ENCODE measurements at regions not wholly inside any gene's neighbourhood (a gene's known extent, or its start where the extent isn't known, plus 50 kb on each side); places are given as distances from the start of the nearest gene placed in this dataset.

DNA sequence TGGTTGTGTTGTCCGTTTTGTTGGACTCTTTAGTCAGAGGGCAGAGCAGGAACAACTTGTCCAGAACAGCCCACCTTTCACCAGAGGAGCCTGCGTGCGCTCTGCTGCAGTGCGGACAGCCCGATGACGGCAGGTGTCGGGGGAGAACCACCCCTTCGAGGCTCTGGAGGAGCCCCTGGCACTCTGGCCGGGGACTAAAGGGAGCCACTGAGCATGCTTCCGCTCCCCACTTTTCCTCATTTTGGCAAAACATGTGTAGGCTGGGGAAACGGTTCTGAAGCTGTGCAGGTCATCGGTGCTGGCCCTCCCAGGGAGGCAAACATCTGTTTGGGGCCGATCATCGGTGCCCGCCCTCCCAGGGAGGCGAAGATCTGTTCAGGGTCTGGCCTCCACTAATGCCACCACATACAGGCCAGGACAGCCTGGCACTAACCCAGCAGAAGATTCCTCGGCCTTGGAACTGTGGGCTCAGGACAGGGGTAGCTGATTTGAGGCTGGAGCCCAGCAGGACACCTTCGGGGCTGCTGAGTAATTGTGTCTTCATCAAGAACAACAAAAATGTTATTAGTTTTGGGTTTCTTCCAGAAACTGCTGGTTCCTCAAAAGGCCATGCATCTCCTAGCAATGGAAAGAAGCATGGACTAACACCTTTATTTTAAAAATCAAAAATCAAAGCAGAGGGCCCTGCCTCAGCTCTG is 124.4 kb upstream of the TCERG1L start:
- Histone ChIP-seq H3K4me1 (no peaks in the 10 kb centered on the region), H3K4me3 (no peak overlapping the region), H3K27ac (no peak overlapping the region), H3K36me3 (no peaks in the 10 kb centered on the region), H3K9me3 (no peaks in the 10 kb centered on the region), H3K27me3 (no peaks in the 10 kb centered on the region)
- TF ChIP-seq POLR2A (IDR thresholded peaks at IDR 0.05), result no peak
- TF ChIP-seq, protein P1, sequence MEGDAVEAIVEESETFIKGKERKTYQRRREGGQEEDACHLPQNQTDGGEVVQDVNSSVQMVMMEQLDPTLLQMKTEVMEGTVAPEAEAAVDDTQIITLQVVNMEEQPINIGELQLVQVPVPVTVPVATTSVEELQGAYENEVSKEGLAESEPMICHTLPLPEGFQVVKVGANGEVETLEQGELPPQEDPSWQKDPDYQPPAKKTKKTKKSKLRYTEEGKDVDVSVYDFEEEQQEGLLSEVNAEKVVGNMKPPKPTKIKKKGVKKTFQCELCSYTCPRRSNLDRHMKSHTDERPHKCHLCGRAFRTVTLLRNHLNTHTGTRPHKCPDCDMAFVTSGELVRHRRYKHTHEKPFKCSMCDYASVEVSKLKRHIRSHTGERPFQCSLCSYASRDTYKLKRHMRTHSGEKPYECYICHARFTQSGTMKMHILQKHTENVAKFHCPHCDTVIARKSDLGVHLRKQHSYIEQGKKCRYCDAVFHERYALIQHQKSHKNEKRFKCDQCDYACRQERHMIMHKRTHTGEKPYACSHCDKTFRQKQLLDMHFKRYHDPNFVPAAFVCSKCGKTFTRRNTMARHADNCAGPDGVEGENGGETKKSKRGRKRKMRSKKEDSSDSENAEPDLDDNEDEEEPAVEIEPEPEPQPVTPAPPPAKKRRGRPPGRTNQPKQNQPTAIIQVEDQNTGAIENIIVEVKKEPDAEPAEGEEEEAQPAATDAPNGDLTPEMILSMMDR (IDR thresholded peaks at IDR 0.05), result no peak
- no peak for DNase-seq

- Histone ChIP-seq H3K4me1 (no peaks in the 10 kb centered on the region), H3K4me3 (no peak overlapping the region), H3K27ac (no peak overlapping the region), H3K36me3 (no peaks in the 10 kb centered on the region), H3K9me3 (no peaks in the 10 kb centered on the region), H3K27me3 (no peaks in the 10 kb centered on the region)
- DNase-seq, result no peak
- TF ChIP-seq, protein P1 (IDR thresholded peaks at IDR 0.05), result no peak
- TF ChIP-seq POLR2A (IDR thresholded peaks at IDR 0.05), result no peak
Observed at GRCh38 chr10:131436458-131436857, 124.9 kb upstream of the TCERG1L start.

DNA sequence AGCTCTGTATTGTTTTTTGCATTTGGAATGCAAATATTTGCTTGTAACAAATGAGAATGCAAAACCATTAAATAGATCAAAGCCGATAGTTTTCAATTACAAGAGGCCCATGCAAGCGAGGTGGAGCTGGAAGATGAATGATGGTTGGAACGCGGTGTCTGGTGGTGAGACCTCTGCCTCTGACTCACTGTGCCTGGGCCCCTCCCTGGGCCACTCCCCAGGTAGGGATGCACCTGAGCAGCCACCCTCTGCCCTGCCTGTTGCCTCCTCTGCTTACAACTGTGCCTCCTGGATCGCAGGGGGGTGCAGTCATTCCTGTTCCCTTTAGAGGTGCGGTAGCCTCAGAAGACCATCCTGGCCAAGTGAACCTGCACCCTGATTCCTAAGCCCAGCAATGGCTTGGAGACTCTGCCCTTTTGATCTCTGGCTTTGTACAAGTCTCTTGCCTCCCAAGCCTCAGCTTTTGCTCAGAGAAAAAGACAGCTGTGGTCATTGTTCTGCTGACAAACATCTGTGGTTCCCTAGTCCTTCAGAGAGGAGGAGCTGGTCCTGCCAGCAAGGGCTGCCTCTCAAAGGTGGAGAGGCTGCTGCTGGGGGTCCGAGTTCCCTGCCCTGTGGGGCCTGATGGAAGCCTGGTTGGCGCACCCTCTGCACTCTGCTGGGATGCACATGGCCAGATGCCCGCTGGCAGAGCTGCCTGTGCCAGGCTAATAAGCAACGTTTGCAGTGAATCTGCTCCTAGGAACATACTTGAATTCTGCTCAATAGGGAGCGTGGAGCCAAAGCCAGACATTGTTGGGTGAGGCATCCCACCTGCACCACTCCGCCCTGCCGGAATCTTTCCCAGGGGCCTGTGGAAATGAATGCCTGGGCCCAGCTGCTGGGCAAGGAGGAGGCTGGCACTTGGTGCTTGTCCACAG is 126.3 kb upstream of the TCERG1L start:
- H3K27me3 ChIP-seq, result no peaks in the 10 kb centered on the region
- no peaks in the 10 kb centered on the region for H3K36me3 ChIP-seq
- H3K27ac ChIP-seq, result no peak overlapping the region
- H3K9me3 ChIP-seq, result no peaks in the 10 kb centered on the region
- no peak for DNase-seq
- no peaks in the 10 kb centered on the region for H3K4me1 ChIP-seq
- TF ChIP-seq, protein P1 (IDR thresholded peaks at IDR 0.05), result no peak
- no peak for TF ChIP-seq POLR2A (IDR thresholded peaks at IDR 0.05)
- H3K4me3 ChIP-seq, result no peak overlapping the region

DNA sequence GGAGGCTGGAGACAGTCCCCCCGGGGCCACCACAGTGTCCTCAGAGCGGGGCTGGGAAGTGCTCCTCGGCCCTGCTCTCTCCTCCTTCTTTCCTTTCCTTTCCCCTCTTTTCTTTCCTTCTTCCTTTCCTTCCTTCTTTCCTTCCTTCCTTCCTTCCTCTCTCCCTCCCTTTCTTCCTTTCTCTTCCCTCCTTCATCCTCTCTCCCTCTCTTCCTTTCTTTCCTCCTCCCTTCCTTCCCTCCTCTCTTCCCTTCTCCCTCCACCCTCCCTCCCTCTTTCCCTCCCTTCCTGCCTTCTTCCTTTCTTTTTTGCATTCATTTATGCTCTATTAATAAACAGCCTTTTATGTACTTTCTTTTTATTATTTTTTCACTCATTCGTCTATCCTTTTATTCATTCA is 127.1 kb upstream of the TCERG1L start:
- no peaks in the 10 kb centered on the region for H3K27me3 ChIP-seq
- no peaks in the 10 kb centered on the region for H3K36me3 ChIP-seq
- no peak overlapping the region for H3K4me3 ChIP-seq
- H3K9me3 ChIP-seq, result no peaks in the 10 kb centered on the region
- no peak for DNase-seq
- TF ChIP-seq POLR2A (IDR thresholded peaks at IDR 0.05), result no peak
- TF ChIP-seq, protein P1 (IDR thresholded peaks at IDR 0.05), result no peak
- no peaks in the 10 kb centered on the region for H3K4me1 ChIP-seq
- no peak overlapping the region for H3K27ac ChIP-seq

GRCh38 chr10:131439705-131440104 is 128.2 kb upstream of the TCERG1L start:
- no peaks in the 10 kb centered on the region for H3K27me3 ChIP-seq
- no peak for TF ChIP-seq POLR2A (IDR thresholded peaks at IDR 0.05)
- TF ChIP-seq, protein P1 (IDR thresholded peaks at IDR 0.05), result no peak
- H3K36me3 ChIP-seq, result no peaks in the 10 kb centered on the region
- H3K9me3 ChIP-seq, result no peaks in the 10 kb centered on the region
- no peak overlapping the region for H3K27ac ChIP-seq
- no peaks in the 10 kb centered on the region for H3K4me1 ChIP-seq
- DNase-seq, result no peak
- no peak overlapping the region for H3K4me3 ChIP-seq

Measured in Peyer's patch (tissue), 4 donors.